ENCODE measurements at regions not wholly inside any gene's neighbourhood (a gene's known extent, or its start where the extent isn't known, plus 50 kb on each side); places are given as distances from the start of the nearest gene placed in this dataset.

DNA sequence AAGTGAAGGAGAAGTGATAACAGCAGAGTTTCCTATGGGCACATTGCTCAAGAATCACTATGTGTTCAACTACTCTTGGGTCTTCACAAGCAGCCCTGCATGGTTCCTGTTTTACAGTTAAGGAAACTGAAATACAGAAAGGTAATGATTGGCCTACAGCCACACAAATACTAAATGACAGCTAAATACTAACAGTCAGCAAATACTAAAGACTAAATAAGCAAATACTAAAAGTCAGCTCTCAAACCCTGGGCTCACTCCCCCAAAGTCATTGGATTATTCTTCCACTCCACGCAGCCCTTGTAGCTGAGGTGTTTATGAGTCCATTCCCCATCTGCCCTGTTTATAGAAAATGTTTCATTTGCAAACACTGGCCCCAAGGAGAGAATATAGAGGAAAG lies 372.7 kb upstream of the CDH11 start:
- ATAC-seq (no peak), DNase-seq (ENCODE audit: low spot score) (no peak)
- TF ChIP-seq, protein P1, sequence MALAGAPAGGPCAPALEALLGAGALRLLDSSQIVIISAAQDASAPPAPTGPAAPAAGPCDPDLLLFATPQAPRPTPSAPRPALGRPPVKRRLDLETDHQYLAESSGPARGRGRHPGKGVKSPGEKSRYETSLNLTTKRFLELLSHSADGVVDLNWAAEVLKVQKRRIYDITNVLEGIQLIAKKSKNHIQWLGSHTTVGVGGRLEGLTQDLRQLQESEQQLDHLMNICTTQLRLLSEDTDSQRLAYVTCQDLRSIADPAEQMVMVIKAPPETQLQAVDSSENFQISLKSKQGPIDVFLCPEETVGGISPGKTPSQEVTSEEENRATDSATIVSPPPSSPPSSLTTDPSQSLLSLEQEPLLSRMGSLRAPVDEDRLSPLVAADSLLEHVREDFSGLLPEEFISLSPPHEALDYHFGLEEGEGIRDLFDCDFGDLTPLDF (CRISPR knock-in tag; IDR thresholded peaks at IDR 0.05) = no peak
- no peak for TF ChIP-seq NFE2L1 (CRISPR knock-in tag; IDR thresholded peaks at IDR 0.05)
- no peak for TF ChIP-seq TEAD4 (CRISPR knock-in tag; IDR thresholded peaks at IDR 0.05)
- no peak for TF ChIP-seq NR2C2 (CRISPR knock-in tag; IDR thresholded peaks at IDR 0.05)
- TF ChIP-seq GRHL2 (CRISPR knock-in tag; IDR thresholded peaks at IDR 0.05; ENCODE audit: insufficient replicate concordance, severe bottlenecking) = no peak
- no peak for TF ChIP-seq ZNF263 (CRISPR knock-in tag; IDR thresholded peaks at IDR 0.05; ENCODE audit: low read depth)
- TF ChIP-seq, protein P2, sequence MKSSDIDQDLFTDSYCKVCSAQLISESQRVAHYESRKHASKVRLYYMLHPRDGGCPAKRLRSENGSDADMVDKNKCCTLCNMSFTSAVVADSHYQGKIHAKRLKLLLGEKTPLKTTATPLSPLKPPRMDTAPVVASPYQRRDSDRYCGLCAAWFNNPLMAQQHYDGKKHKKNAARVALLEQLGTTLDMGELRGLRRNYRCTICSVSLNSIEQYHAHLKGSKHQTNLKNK (CRISPR knock-in tag; IDR thresholded peaks at IDR 0.05) = no peak
- TF ChIP-seq, protein P3, sequence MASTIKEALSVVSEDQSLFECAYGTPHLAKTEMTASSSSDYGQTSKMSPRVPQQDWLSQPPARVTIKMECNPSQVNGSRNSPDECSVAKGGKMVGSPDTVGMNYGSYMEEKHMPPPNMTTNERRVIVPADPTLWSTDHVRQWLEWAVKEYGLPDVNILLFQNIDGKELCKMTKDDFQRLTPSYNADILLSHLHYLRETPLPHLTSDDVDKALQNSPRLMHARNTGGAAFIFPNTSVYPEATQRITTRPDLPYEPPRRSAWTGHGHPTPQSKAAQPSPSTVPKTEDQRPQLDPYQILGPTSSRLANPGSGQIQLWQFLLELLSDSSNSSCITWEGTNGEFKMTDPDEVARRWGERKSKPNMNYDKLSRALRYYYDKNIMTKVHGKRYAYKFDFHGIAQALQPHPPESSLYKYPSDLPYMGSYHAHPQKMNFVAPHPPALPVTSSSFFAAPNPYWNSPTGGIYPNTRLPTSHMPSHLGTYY (CRISPR knock-in tag; IDR thresholded peaks at IDR 0.05) = no peak
- no peak for TF ChIP-seq FOXP1 (CRISPR knock-in tag; IDR thresholded peaks at IDR 0.05; ENCODE audit: borderline replicate concordance)
- TF ChIP-seq, protein P4, sequence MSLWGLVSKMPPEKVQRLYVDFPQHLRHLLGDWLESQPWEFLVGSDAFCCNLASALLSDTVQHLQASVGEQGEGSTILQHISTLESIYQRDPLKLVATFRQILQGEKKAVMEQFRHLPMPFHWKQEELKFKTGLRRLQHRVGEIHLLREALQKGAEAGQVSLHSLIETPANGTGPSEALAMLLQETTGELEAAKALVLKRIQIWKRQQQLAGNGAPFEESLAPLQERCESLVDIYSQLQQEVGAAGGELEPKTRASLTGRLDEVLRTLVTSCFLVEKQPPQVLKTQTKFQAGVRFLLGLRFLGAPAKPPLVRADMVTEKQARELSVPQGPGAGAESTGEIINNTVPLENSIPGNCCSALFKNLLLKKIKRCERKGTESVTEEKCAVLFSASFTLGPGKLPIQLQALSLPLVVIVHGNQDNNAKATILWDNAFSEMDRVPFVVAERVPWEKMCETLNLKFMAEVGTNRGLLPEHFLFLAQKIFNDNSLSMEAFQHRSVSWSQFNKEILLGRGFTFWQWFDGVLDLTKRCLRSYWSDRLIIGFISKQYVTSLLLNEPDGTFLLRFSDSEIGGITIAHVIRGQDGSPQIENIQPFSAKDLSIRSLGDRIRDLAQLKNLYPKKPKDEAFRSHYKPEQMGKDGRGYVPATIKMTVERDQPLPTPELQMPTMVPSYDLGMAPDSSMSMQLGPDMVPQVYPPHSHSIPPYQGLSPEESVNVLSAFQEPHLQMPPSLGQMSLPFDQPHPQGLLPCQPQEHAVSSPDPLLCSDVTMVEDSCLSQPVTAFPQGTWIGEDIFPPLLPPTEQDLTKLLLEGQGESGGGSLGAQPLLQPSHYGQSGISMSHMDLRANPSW (CRISPR knock-in tag; conservative IDR thresholded peaks at IDR 0.05; ENCODE audit: low read depth) = no peak
- no peak for TF ChIP-seq NFATC4 (CRISPR knock-in tag; IDR thresholded peaks at IDR 0.05)
- no peak for TF ChIP-seq KAT7 (CRISPR knock-in tag; IDR thresholded peaks at IDR 0.05; ENCODE audit: borderline replicate concordance)
- TF ChIP-seq NFYB (CRISPR knock-in tag; conservative IDR thresholded peaks at IDR 0.05; ENCODE audit: low read depth) = no peak
- TF ChIP-seq, protein P5, sequence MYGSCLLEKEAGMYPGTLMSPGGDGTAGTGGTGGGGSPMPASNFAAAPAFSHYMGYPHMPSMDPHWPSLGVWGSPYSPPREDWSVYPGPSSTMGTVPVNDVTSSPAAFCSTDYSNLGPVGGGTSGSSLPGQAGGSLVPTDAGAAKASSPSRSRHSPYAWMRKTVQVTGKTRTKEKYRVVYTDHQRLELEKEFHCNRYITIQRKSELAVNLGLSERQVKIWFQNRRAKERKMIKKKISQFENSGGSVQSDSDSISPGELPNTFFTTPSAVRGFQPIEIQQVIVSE (CRISPR knock-in tag; IDR thresholded peaks at IDR 0.05; ENCODE audit: borderline replicate concordance) = no peak
- TF ChIP-seq, protein P6, sequence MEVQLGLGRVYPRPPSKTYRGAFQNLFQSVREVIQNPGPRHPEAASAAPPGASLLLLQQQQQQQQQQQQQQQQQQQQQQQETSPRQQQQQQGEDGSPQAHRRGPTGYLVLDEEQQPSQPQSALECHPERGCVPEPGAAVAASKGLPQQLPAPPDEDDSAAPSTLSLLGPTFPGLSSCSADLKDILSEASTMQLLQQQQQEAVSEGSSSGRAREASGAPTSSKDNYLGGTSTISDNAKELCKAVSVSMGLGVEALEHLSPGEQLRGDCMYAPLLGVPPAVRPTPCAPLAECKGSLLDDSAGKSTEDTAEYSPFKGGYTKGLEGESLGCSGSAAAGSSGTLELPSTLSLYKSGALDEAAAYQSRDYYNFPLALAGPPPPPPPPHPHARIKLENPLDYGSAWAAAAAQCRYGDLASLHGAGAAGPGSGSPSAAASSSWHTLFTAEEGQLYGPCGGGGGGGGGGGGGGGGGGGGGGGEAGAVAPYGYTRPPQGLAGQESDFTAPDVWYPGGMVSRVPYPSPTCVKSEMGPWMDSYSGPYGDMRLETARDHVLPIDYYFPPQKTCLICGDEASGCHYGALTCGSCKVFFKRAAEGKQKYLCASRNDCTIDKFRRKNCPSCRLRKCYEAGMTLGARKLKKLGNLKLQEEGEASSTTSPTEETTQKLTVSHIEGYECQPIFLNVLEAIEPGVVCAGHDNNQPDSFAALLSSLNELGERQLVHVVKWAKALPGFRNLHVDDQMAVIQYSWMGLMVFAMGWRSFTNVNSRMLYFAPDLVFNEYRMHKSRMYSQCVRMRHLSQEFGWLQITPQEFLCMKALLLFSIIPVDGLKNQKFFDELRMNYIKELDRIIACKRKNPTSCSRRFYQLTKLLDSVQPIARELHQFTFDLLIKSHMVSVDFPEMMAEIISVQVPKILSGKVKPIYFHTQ (CRISPR knock-in tag; IDR thresholded peaks at IDR 0.05) = no peak
- TF ChIP-seq RORB (CRISPR knock-in tag; IDR thresholded peaks at IDR 0.05) = no peak
- TF ChIP-seq, protein P7, sequence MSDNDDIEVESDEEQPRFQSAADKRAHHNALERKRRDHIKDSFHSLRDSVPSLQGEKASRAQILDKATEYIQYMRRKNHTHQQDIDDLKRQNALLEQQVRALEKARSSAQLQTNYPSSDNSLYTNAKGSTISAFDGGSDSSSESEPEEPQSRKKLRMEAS (CRISPR knock-in tag; IDR thresholded peaks at IDR 0.05) = no peak
- Mint-ChIP-seq H3K27me3 (ENCODE audit: low read depth) (no peaks in the 10 kb centered on the region), H3K9me3 (peaks cover 3% of the 10 kb centered on the region), H3K27ac (no peak overlapping the region), H3K4me3 (no peak overlapping the region), H3K4me1 (peaks cover 23% of the 10 kb centered on the region), H3K36me3 (no peaks in the 10 kb centered on the region)
- POLR2A ChIA-PET = no interaction called here
- CTCF ChIA-PET = interaction anchor here (0.7 kb wide), 1 partner anchor 152 kb away, joined by 3 read pairs; no protein-coding TSS in a partner anchor

All from WTC11 (cell line).